GM12878 (cell line): ENCODE measurements at regions not wholly inside any gene's neighbourhood (a gene's known extent, or its start where the extent isn't known, plus 50 kb on each side); places are given as distances from the start of the nearest gene placed in this dataset.

Source experiments
- CTCF ChIP-seq, 3 experiments: IDR thresholded peaks in 2 of 3; conservative IDR thresholded peaks in 1 of 3; 2 replicates each; pipeline ENCODE4 v1.5.1; 2011; ENCODE audit warnings: low read depth in 3 of 3, low read length in 3 of 3, mild to moderate bottlenecking in 3 of 3, control low read depth in 2 of 3, moderate library complexity in 2 of 3, inconsistent platforms in 1 of 3, mixed read lengths in 1 of 3; ENCODE audit not compliant: control insufficient read depth in 2 of 3, insufficient read depth in 1 of 3; ENCODE audit errors: extremely low read depth in 1 of 3
- HDGF ChIP-seq: fragments of 450-650 bp; IDR thresholded peaks from 2 replicates; pipeline ENCODE4 v1.6.1; 2016; ENCODE audit warnings: antibody characterized with exemption
- IRF3 ChIP-seq: fragments of 450-650 bp; IDR thresholded peaks from 2 replicates; pipeline ENCODE4 v1.6.1; 2014; ENCODE audit warnings: mild to moderate bottlenecking
- JUNB ChIP-seq: IDR thresholded peaks from 2 replicates; pipeline ENCODE4 v1.6.1; 2016; ENCODE audit warnings: antibody characterized with exemption, mild to moderate bottlenecking
- MTA2 ChIP-seq: fragments of 450-650 bp; IDR thresholded peaks from 2 replicates; pipeline ENCODE4 v1.6.1; 2016; ENCODE audit warnings: low read depth, mild to moderate bottlenecking, moderate library complexity
- NFXL1 ChIP-seq: fragments of 450-650 bp; IDR thresholded peaks from 2 replicates; pipeline ENCODE4 v1.6.1; 2017; ENCODE audit warnings: antibody characterized with exemption, mild to moderate bottlenecking, borderline replicate concordance
- POLR2A ChIP-seq: IDR thresholded peaks from 2 replicates; pipeline ENCODE4 v1.6.1; 2011; ENCODE audit warnings: low read depth, mild to moderate bottlenecking, low read length
- REST ChIP-seq: IDR thresholded peaks from 2 replicates; pipeline ENCODE4 v1.6.1; 2012; ENCODE audit warnings: mild to moderate bottlenecking, low read depth, low read length
- SREBF2 ChIP-seq: IDR thresholded peaks from 2 replicates; pipeline ENCODE4 v1.6.1; 2012; ENCODE audit warnings: mild to moderate bottlenecking, low read length
- TARDBP ChIP-seq: IDR thresholded peaks from 2 replicates; pipeline ENCODE4 v1.6.1; 2016; ENCODE audit warnings: borderline replicate concordance
- YY1 ChIP-seq: IDR thresholded peaks from 2 replicates; pipeline ENCODE4 v1.6.1; 2011; ENCODE audit warnings: low read depth, mild to moderate bottlenecking, low read length
- ZNF384 ChIP-seq: IDR thresholded peaks from 2 replicates; pipeline ENCODE4 v1.6.1; 2012; ENCODE audit warnings: low read depth, mild to moderate bottlenecking, low read length, improper control_type of control experiment, borderline replicate concordance

GRCh38 chr13:111659842-111660241 lies 339.4 kb downstream of the TEX29 start:
- TF ChIP-seq ZNF384 (no peak), MTA2 (no peak), IRF3 (no peak), JUNB (no peak), NFXL1 (no peak), YY1 (no peak), CTCF (IDR thresholded peaks at IDR 0.05 in 2 of 3, conservative IDR thresholded peaks at IDR 0.05 in 1 of 3; ENCODE audit: control insufficient read depth in 2 of 3, extremely low read depth in 1 of 3, insufficient read depth in 1 of 3, low read depth in 3 of 3, low read length in 3 of 3) (no peak), HDGF (no peak), REST (no peak), SREBF2 (no peak), TARDBP (no peak), POLR2A (no peak)
